ENCODE measurements at regions not wholly inside any gene's neighbourhood (a gene's known extent, or its start where the extent isn't known, plus 50 kb on each side); places are given as distances from the start of the nearest gene placed in this dataset.

DNA sequence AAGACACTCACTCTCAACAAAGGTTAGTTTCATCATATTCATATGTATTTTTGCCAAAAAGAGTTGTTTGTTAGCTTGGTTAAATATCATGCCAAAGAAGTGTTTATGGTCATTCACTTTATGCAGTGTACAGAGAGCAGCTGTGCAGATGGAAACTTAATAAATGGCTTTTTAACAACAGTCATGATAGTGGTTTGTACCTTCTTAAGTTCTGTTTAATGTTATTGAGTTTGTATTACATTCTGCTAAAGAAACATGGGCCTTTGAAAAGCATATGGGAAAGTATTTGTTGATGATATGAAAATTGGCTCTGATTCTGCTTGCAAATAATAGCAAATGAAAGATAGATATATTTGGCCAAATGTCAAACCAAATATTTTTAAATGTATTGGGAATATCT is 607.3 kb downstream of the NCAM2 start:
- no peak for DNase-seq

DNA sequence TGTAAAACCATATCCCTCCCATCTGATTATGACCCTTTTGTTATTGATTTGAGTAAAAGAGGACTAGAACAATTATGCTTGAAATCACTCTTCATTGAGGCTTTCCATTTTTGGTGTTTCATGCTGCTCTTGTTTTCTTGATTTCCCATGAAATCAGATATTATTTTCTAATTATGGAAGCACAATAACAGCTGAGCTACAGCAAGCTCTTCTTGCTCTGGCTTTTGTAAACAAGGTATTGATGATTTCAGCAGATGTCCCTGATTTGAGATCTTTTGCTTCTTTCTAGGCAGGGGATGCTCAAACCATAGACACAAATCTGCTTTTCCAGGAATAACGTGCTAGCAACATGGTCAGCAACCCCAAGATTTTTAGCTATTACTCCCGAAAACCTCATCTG is 607.8 kb downstream of the NCAM2 start:
- no peak for DNase-seq

DNA sequence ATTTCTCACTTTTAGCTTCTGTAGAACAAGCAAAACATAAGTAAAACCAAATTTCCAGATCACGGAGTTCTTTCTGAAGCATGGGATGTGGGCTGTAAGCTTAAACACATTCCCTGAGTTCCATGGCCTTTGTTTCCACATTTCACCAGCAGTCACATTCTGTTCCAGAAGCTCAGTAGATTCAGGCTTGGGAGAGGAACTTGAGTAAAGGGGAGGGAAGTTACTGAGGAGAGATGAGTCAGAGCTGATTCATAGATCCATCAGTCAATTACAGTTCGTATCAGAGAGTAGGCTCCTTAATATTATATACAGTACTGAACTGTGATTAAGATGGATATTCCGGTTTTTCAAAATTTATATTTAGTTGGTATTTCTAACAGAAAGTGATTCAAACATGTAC is 614.3 kb downstream of the NCAM2 start:
- DNase-seq = peak; percentile 91

DNA sequence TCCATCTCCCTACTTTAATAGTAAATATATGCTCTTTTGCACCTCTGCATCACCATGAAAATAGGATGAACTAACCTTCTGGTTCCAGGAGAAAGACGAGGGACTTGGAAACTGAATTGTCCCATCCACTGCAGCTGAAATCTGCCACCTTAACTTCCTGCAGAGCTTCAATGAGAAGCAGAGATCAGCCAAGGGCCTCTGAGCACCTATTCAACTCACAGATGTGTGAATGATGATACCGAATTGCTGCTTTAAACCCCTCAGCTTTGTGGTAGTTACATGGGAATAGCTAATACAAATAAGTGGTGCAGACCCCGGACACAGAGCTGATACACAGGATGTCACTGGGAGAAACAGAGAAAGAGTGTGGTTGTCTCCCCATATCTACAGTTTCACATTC is 616.8 kb downstream of the NCAM2 start:
- DNase-seq = no peak

DNA sequence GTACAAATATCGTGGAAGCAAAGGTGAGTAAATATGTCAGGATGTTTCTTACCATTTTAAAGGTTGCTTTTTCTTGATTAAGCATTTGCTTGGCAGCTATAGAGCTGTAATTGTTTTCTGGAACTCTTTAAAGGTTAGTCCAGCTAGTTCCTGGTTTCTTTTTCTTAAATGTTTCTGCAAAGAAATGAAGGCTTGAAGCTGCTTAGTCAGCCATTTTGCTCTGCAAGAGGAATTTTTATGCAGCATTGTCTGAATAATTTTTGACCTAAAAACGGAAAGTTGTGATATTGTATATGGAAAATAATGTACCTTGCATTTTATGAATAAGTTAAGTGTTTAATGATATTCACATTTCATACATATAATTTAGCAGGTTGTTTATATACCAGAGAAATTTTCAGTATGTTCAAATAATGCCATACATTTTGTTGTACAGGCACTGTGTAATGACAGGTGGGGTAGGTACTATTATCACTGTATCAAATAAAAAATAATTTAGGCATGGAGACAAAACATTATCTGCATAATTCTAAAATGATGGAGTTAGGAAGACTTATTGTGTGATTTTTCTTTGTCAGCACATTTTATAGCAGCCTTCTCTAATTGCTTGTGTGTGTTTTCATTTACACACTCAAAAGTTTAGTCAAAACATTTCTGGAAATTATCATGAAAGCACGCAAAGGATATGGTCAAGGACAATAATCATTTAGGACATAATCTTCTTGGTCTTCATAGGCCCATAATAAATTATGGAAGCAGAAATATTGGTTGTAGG is 624.4 kb downstream of the NCAM2 start:
- DNase-seq = no peak

DNA sequence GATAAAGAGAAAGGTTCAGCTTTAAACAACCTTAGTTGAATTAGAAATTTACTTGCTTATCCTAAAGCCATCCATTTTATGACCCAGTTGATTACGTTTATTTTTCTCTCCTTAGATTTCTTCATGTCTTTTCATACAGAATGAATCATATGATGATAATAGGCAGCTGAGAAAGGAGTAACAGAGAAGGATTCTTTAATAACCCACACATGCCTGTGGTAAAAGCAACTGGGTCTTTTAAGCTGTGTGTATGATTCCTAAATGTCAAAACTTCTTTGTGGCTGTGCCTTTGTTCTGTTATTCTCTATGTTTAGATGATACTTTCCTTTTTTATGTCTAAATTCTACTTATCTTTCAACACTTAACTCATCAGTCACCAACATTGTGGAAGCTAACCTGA is 626.5 kb downstream of the NCAM2 start:
- DNase-seq = peak; percentile 77

DNA sequence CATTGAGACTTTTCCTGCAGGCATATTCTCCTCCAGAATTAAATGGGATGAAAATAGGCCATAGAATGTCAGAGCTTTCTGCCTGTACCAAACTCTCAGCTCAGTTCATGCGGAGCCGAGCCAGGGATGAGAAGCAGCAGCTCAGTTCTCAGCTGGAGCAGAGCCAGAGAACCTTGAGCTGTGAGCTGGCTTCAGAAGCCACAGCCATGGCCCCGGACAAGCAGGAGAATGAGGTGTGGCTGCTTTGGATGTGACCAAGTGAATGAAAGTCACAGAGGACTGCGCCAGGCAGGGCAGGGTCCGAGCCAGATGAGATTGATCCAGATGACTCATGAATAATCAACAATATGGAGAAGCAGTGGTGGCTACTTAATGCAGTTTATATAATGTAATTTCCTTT is 633.8 kb downstream of the NCAM2 start:
- peak; percentile 0 for DNase-seq

DNA sequence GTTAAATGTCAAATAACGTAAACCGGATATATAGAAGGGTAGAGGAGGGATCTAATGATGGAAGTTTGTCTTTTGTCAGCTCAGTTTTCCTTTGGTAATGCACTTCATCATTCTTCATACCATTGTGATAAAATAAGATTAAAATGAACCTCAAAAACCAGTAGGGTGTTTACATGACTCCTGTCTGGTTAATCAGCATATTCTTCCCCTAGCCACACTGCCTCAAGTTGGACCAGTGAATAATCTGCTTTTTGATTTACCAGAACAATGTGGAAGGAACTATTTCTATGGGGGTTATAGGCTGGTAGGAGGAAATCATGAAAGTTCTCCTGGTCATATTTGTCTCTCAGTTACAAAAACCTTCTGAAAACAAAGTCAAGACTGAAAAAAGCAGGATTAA is 634.7 kb downstream of the NCAM2 start:
- no peak for DNase-seq

DNA sequence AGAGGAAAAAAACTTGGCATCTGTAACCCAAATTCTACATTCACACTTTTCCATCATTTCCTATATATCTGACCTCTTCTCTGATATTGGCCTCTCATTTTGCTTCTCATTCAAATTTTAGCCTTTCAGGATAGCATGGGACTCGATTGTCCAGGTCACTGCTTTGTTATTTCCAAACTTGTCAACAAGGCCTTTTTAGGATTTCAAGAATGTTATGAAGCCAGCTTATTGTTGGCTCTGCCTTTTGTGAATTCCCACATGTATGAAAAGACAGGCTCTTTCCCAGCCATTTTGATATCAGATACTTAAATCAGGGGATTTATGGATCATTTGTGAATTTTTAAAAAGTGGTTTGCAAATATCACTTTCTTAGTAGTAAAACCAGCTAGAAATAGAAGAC is 663.5 kb downstream of the NCAM2 start:
- no peak for DNase-seq

DNA sequence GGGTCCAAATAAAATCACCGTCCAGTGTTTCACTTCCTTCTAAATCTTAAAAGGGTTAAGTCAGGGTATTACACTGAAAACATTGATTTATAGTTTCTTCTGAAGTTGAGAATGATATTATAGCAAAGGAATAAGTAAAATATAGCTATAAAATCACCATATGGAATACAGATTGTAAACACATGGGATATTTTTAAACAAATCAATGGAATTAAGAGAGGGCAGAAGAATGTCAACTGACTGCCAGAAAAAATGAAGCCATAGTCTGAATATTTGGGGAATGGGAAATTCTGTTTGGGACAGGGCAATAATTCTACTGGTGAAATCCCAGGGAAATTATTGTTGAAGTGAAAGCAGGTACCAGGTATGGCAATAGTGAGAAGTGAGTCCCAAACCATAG is 664.6 kb downstream of the NCAM2 start:
- DNase-seq = no peak

DNA sequence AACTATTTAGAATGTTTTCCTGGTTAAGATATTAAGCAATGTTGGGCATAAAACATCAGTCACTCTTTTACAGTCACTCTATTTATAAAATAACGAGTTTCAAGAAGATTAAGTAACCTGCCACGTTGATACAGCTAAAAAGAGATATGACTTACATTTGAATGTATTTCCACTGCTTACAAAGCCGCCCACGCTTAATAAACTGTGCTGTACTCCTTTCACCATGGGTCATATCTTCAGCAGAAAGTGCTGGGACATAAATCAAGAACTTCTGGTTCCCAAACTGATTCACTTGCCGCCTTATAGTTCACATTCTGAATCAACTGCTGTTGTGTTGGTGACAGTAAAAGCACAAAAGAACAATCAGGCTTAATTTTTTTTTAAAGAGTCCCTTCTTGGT is 666.7 kb downstream of the NCAM2 start:
- DNase-seq = no peak

DNA sequence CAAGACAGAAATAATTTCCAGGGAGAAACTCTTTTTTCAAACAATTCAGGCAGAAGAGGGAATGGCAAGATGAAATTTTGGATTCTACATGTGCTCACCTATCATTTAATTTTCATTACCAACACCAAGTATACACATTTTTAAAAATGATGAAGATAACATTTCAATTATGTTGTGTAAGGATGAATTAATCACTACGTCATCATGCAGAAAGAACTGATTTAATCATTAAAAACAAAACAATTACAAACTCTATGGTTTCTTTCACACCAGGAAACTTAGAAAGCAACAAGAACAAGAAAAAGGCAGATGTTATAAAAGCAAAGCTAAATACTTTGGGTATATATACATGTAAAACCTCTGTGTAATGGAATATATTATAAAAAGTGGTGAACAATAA is 668.5 kb downstream of the NCAM2 start:
- DNase-seq = no peak

DNA sequence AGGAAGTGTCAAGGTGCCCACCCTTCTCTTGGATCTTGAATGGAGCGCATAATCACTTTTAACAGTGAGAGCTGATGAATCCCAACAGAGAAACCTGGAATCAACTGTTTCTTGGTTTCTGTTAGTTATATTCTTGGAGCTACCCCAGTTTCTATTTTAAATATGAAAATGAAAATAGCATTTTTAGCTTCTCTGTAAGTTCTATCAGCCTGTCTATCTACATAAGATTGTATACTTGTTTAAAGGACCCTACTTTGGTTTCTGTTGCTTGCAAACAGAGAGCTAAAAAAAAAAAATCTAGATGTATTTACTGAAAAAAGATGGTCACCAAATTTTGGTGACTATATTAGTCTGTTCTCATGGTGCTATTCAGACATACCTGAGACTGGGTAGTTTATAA is 670.0 kb downstream of the NCAM2 start:
- no peak for DNase-seq

DNA sequence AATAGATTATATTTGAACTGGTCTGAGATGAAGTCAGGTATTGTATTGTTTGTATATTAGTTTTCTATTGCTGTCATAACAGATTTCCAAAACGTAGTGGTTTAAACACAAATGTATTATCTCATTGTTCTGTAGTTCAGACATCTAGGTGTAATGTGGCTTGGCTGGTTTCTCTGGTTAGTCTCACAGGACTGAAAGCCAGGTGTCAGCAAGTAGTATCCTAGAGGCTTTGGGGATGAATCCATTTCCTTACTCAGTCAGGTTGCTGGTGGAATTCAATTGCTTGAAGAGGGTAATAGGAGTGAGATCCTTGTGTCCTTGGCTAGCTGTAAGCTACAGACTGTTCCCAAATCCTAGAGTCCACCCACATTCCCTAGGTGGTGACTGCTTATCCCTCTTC is 675.8 kb downstream of the NCAM2 start:
- DNase-seq = no peak

DNA sequence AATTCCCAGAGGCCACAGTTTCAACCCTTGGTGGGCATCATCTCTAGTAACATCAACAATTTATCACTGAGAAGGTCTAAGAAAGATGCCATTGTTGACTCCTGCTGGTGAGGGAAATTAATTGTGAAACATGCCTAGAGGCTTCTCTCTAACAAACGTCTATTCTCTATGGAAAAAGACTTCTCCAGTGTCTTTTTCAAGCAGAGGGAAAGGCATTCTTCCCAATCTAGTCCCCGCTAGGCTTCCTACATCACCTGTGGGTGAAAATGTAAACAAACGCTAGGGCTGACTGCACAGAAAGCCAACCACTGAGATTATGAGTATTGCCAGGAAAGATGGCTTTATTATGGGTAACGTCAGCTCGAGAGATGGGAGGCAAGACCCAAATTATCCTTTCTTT is 677.4 kb downstream of the NCAM2 start:
- no peak for DNase-seq

DNA sequence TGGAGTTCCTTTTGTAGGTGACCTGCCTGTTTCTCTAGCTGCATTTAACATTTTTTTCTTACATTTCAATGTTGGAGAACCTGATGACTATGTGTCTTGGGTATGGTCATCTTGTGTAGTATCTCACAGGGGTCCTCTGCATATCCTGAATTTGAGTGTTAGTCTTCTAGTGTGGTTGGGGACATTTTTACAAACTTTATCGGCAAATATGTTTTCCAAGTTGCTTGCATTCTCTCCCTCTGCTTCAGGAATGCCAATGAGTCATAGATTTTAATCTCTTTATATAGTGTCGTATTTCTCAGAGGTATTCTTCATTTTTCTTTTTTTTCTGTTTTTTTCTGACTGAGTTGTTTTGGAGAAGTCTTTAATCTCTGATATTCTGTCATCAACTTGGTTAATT is 684.0 kb downstream of the NCAM2 start:
- peak; percentile 83 for DNase-seq

DNA sequence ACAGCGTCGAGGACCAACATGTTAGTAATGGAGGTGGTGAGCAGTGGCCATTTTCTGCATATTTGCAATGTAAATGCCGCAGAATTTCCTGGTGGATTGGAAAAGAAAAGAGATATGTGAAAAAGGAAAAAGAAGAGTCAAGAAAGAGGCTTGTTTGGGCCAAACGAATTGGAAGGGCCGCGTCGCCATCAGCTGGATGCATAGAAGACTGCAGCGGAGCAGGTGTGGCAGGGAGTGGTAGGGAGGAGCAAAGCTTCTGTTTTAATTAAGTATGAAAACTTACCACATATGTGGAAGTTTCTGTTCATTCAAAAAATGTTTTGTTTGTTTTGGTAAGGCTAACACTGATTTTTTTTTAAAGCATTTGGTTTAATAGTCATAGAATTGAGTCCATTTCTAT is 690.7 kb downstream of the NCAM2 start:
- peak; percentile 38 for DNase-seq

DNA sequence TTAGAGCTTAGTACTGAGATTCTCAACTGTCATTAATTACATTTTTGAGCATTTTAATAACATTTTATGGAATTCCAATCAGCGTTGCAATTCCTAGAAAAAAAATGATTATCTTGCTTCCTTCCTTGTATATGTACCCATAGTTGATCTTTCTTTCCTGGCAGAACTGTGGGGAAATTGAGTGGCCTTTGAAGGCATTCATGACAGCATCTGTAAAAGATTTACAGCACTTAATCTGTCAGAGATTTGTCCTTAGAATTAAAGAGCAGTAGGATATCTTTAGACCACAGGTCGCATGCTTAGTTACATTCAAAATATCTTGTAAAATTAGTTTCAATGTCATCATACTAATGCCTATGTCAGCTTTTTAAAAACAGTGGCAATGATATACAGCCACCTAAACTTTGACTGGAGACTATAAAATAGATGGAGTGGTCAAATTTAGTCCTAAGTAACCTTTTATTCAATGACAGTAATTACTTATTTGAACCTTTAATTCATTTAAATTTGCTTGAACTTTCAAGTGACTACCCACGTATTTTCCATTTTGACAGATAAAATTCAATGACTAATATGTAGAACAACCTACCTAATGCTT is 692.0 kb downstream of the NCAM2 start:
- DNase-seq = no peak

DNA sequence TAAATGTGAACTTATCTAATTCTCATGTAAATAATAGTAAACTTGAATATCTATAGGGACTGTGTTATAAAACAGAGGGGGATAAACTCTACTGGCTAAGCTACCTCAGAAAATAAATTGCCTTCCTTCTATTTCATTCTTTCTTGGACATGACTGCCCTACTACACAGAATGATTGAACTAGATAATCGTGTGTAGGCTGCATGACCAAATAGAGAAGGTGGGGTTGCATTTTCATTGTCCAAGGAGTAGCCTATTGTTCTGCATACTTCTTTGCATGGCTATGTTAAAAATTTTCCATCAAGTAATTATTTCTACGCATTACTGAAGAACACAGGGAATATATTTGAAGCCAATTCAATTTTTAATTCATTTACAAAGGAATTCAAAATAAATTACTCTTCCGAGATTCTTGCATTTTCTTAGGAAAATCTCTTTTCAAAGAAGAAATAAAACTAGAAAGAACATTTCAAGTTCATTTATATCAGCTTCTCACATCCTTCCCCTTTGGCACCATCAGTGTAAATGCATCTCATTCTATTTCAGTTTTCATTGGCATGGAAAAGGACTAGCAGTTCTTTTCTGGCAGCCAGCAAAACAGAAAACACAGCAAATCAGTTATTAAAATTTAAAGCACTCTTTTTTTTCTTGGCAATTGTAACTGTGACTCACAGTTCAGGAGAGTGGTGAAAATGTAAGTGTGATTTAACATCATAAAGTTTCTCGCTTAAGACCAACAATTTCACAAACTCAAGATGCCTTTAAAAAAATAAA is 714.7 kb downstream of the NCAM2 start:
- peak; percentile 84 for DNase-seq

DNA sequence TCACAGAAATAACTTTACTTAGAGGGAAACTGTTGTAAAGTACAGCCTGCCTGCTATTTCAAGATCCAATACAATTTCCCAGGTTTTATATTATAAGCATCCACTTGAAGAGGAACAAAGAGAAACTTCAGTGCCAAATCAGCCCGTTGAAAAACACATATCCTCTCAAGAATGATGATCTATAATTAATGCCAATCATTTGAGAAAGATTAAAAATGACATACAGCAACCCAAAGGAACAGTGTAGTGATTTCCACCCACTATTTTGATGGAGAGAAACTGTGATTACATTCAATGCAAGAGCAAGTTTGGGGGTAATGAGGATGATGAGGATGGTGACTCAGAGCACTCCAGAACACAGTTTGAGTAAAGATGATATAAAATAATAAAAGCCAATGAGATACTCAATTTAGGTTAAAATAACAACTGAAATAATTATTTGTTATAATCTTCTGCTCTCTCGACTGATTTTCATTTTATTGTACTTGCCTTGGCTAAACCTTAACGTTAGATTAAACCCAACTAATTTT is 715.5 kb downstream of the NCAM2 start:
- DNase-seq = peak; percentile 56

DNA sequence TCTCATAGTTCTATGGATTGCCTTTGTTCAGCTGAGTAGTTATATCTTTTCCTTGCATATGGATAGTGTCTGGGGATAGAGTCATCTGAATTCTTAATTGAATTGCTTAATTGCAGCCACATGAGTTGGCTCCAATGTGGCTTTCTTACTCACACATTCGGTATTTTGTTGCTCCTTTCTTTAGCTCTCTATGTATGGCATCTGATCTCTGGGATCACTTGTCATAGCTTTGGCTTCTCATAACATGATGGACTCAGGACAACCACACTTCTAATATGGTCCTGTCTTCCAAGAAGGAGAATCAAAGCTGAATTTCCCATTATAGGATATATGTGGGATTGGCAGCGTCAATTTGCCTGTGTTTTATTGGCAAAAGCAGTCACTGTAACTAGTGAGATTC is 716.2 kb downstream of the NCAM2 start:
- peak; percentile 97 for DNase-seq

DNA sequence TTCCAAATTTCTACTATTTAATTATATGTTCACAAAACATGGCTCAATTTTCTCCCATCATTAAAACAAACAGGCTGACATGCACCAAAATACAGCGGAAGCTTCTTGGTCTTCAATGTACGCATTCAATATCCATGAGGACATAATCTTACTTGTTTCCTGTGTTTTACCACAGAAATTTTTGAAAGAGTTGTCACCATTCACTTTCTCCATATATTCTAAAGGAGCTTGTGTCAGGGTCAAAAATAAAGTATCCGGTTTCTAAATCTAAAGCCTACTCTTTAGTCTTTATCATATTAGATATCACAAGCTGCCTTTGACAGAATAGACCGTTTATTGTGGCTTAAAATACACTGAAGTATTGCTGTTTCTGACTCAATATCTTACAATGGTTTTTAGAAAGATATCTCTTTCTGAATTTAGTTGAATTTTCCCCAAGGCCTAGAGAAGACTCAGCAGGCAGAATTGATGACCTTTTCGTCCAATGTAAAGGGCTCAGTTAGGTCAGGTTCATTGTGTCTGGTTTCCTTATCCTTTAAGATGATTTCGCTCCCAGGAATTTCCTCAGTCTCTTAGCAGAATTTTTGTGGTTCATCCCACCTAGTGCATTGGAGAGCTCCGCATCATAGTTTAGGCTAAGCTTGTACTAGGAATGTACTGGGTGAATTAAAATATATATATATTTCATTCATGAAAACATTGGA is 717.2 kb downstream of the NCAM2 start:
- DNase-seq = peak; percentile 98

DNA sequence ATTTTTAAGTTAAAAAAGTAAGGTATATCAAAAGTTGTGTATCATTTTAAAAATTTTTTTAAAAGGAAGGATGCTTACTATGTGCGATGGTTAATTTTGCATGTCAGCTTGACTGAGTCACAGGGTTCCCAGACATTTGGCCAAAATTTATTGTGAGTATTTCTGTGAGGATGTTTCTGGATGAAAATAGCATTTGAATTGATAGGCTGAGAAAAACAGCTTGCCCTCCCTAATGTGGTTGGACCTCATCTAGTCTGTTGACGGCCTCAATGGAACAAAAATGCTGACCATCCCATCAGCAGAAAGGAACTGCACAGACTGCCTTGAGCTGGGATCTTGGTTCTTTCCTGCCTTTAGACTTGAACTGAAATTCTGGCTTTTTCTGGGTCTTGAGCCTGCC is 724.5 kb downstream of the NCAM2 start:
- peak; percentile 49 for DNase-seq
